Adrenal gland (tissue), 9 donors: ENCODE measurements at regions not wholly inside any gene's neighbourhood (a gene's known extent, or its start where the extent isn't known, plus 50 kb on each side); places are given as distances from the start of the nearest gene placed in this dataset.

ENCODE experiments used
- DNase-seq, 7 donors: peaks; one replicate each; pipeline ENCODE4 v3.0.0-alpha.2; 2019 to 2020
- H3K27ac ChIP-seq, 5 donors: fragments of 200-600 bp; sonication (generic) in 4 of 5; 1 replicate in 3 of 5; 2 replicates in 2 of 5; pipeline versions ENCODE4 v1.5.1 to v1.8.0; 2016 to 2020; ENCODE audit warnings: mild to moderate bottlenecking in 1 of 5
- H3K27me3 ChIP-seq: fragments of 200-600 bp; 2 replicates; pipeline ENCODE4 v1.8.0; 2021
- H3K36me3 ChIP-seq, 2 donors: fragments of 200-600 bp; replicated peaks in 1 of 2; 1 replicate in 1 of 2; 2 replicates in 1 of 2; pipeline versions ENCODE4 v1.5.1 to v1.8.0; 2018 to 2022
- H3K4me1 ChIP-seq, 2 donors: fragments of 200-600 bp; replicated peaks in 1 of 2; 1 replicate in 1 of 2; 2 replicates in 1 of 2; pipeline versions ENCODE4 v1.5.1 to v1.8.0; 2018 to 2021
- H3K4me3 ChIP-seq, 4 donors: fragments of 200-600 bp; sonication (generic) in 3 of 4; one replicate each; pipeline ENCODE4 v1.5.1; 2016 to 2018
- H3K9me3 ChIP-seq, 3 donors: fragments of 200-600 bp; sonication (generic) in 1 of 3; replicated peaks in 1 of 3; 1 replicate in 2 of 3; 2 replicates in 1 of 3; pipeline versions ENCODE4 v1.5.1 to v1.8.0; 2016 to 2021
- POLR2A ChIP-seq, 2 donors: fragments of 450-650 bp; IDR thresholded peaks; one replicate each; pipeline ENCODE4 v1.6.1; 2017; ENCODE audit warnings: antibody characterized with exemption in 2 of 2, mild to moderate bottlenecking in 2 of 2, moderate library complexity in 1 of 2
- WGBS, 4 donors: extraction: QIAGEN DNeasy Blood & Tissue Kit in 2 of 4; methylation state at CpG; one replicate each; pipeline versions ENCODE4 v1.1.5 to v1.1.7; 2013 to 2017; 5-methylcytosine and 5-hydroxymethylcytosine counted together
- intact Hi-C, 2 donors: fragments of 100-400 bp; cut with DNase I; formaldehyde crosslinking; loops; one replicate each; pipeline versions ENCODE4 v1.14.1 to v1.15.0; 2022 to 2023
- TF ChIP-seq, protein P1 (sequence below), 6 experiments: fragments of 450-650 bp in 4 of 6; fragments of 200-600 bp in 2 of 6; sonication (generic) in 1 of 6; IDR thresholded peaks; 1 replicate in 5 of 6; 2 replicates in 1 of 6; pipeline versions ENCODE4 v1.5.1 to v1.8.0; 2016 to 2021; ENCODE audit warnings: antibody characterized with exemption in 6 of 6, mild to moderate bottlenecking in 2 of 6, moderate library complexity in 1 of 6
- donor health status: healthy with polysubstance abuse.
- donor health status: Bipolar disorder and iron deficiency.
- donor health status: DM: yes; HTN: yes; CAD: no.
- donor health status: DM: no; HTN: no; CAD: no.
- donor health status: DM: no; HTN: no; CAD: no.

DNA sequence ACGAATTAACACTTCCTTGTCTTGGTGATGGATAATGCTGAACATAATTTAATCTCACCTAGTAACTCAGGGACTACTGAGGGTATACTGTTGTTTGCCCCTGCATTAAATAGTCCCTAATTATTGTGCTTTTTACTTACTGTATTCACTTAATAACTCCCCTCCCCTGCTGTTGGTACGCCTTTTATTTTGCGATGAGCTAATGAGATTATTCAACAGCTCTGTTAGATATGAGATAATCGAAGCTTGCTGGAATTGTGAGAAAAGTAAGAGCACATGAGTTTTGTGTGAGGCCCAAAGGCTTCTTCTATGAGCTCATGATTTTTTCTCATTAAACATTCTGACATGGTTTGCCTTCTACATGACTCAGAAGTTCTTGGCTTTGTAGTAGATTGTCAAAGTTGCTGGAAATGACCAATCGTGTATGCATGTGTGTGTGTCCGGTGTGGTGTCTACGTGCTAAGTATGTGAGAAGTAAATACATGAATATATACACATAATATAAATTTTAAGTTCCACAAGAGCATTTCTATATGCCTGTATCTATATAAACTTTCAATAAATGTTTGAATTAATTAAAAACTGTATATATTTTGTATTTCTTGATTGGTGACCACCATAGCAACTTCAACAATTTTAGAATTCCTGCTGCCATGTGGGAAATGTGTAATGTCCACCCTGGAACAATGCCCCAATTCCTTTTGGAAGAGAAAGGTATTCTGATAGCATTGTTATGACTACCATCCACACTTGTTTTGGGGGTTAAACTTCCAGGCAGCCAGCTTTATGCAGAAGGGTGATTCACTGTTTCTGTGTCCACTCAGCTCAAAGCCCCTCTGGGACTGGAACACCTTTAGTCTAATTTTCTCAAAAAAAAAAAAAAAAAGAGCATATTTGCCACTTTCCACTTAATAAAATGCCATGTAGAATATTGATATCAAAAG lies 106.2 kb downstream of the SAMD9 start:
- H3K27me3 ChIP-seq, result no peaks in the 10 kb centered on the region
- 70 to 83% (median 78%) methylated on average over 7 of the region's 7 CpGs for WGBS, 4 donors
- DNase-seq, result no peak
- peaks cover 0 to 3% of the 10 kb centered on the region in 2 donors for H3K4me1 ChIP-seq
- H3K4me3 ChIP-seq, result no peak overlapping the region
- H3K9me3 ChIP-seq, result no peaks in the 10 kb centered on the region
- intact Hi-C loops, result no loop called here
- no peaks in the 10 kb centered on the region for H3K36me3 ChIP-seq
- no peak for TF ChIP-seq POLR2A (IDR thresholded peaks at IDR 0.05)
- TF ChIP-seq, protein P1, sequence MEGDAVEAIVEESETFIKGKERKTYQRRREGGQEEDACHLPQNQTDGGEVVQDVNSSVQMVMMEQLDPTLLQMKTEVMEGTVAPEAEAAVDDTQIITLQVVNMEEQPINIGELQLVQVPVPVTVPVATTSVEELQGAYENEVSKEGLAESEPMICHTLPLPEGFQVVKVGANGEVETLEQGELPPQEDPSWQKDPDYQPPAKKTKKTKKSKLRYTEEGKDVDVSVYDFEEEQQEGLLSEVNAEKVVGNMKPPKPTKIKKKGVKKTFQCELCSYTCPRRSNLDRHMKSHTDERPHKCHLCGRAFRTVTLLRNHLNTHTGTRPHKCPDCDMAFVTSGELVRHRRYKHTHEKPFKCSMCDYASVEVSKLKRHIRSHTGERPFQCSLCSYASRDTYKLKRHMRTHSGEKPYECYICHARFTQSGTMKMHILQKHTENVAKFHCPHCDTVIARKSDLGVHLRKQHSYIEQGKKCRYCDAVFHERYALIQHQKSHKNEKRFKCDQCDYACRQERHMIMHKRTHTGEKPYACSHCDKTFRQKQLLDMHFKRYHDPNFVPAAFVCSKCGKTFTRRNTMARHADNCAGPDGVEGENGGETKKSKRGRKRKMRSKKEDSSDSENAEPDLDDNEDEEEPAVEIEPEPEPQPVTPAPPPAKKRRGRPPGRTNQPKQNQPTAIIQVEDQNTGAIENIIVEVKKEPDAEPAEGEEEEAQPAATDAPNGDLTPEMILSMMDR (IDR thresholded peaks at IDR 0.05), result no peak
- H3K27ac ChIP-seq, result no peak overlapping the region

DNA sequence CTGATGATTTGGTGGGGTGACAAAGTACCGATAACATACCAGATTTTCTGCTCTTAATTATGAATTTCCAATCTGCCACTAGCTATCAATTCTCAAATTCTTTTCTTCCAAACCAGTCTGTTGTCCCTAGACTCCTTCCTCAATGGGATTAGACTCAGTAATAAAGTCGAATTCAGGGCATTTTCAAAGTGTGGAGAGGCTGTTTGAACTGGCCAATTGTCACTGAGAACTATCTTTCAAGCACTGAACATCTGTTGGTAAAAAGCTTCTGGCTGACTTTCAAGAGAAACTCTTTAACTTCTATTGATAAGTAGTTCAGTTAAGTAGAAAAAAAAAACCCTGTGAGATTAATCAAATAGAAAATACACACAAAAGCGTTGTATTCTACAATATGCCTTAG lies 108.9 kb downstream of the SAMD9 start:
- no peaks in the 10 kb centered on the region for H3K36me3 ChIP-seq
- intact Hi-C loops, result no loop called here
- no peaks in the 10 kb centered on the region for H3K27me3 ChIP-seq
- H3K9me3 ChIP-seq, result no peaks in the 10 kb centered on the region
- no peak overlapping the region for H3K27ac ChIP-seq
- TF ChIP-seq, protein P1 (IDR thresholded peaks at IDR 0.05), result no peak
- TF ChIP-seq POLR2A (IDR thresholded peaks at IDR 0.05), result no peak
- 48 to 65% (median 64%) methylated on average over 3 of the region's 3 CpGs for WGBS, 4 donors
- H3K4me3 ChIP-seq, result no peak overlapping the region
- H3K4me1 ChIP-seq, result no peaks in the 10 kb centered on the region
- DNase-seq, result no peak

DNA sequence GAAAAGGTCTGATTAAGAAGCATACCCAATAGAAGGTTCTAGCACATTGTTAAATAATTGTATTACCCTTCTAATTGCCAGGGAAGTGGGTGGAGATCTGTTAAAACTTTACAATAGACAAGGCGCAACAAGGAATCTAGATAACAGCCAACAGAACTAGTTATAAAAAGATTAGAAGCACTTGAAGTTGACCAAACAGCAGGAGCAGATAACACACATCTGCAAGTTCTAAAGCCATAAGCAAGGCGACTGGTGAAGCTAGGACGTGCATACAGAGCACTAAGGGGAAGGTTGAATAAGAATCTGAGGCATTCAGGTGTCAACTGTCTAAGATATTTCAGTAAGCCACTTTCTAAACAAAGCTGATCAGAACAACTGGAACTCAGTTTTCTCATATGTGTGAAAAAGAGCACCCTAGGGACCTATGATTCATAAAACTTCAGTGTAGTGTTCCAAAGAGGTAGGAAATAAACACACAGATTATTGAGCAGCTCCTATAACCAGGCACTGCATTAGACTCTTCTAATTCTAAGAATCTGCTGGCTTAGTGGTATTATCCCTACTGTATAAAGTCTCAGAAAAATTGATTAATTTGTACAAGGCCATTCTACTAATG lies 111.2 kb downstream of the SAMD9 start:
- WGBS, 4 donors, result 71 to 79% (median 76%) methylated on average over 3 of the region's 3 CpGs
- H3K4me3 ChIP-seq, result no peak overlapping the region
- H3K4me1 ChIP-seq, result no peaks in the 10 kb centered on the region

DNA sequence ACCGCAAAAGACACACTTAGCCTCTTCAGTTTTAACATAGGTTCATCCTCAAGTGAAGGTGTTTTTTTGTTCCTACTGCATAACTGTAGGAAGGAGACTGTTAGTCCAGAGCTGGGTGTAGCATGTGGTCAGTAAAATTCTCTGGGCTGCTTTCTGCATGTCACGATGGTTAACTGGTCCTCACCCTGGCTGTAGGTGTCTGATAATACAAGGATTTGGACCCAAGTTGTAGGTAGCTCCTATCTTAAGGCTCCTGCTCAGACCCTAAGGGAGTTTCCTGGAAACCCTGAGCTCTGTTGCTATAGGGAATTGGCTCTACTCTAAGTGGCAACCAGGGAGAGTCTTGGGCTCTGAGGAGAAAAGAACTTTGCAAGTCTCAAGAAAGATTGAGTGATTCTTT lies 112.9 kb downstream of the SAMD9 start:
- H3K27me3 ChIP-seq, result no peaks in the 10 kb centered on the region
- no peaks in the 10 kb centered on the region for H3K4me1 ChIP-seq
- H3K27ac ChIP-seq, result no peak overlapping the region
- TF ChIP-seq, protein P1 (IDR thresholded peaks at IDR 0.05), result no peak
- TF ChIP-seq POLR2A (IDR thresholded peaks at IDR 0.05), result no peak
- no peak for DNase-seq
- no peak overlapping the region for H3K4me3 ChIP-seq
- no peaks in the 10 kb centered on the region for H3K9me3 ChIP-seq
- H3K36me3 ChIP-seq, result no peaks in the 10 kb centered on the region
- WGBS, 4 donors, result 59 to 93% (median 90%) methylated on average over 2 of the region's 2 CpGs
- intact Hi-C loops, result no loop called here

More for the DNA sequence above, 111.2 kb downstream of the SAMD9 start:
- no peaks in the 10 kb centered on the region for H3K27me3 ChIP-seq
- H3K36me3 ChIP-seq, result no peaks in the 10 kb centered on the region
- H3K9me3 ChIP-seq, result no peaks in the 10 kb centered on the region
- no peak for TF ChIP-seq POLR2A (IDR thresholded peaks at IDR 0.05)
- TF ChIP-seq, protein P1 (IDR thresholded peaks at IDR 0.05), result no peak
- H3K27ac ChIP-seq, result no peak overlapping the region
- DNase-seq, result no peak
- intact Hi-C loops, result no loop called here
